ENCODE measurements at regions not wholly inside any gene's neighbourhood (a gene's known extent, or its start where the extent isn't known, plus 50 kb on each side); places are given as distances from the start of the nearest gene placed in this dataset.

- TF ChIP-seq POLR2A (IDR thresholded peaks at IDR 0.05; ENCODE audit: low read depth, low read length) = no peak
- TF ChIP-seq POLR2AphosphoS5 (IDR thresholded peaks at IDR 0.05; ENCODE audit: low read depth, low read length) = no peak
Measured at GRCh38 chr4:148800940-148801339, 358.7 kb upstream of the NR3C2 start.
